ENCODE measurements at regions not wholly inside any gene's neighbourhood (a gene's known extent, or its start where the extent isn't known, plus 50 kb on each side); places are given as distances from the start of the nearest gene placed in this dataset.
"Not testable (repeated sequence)": the region's sequence is repeated elsewhere in the genome, so short reads cannot be mapped to it uniquely, and the experiment has no call there.

DNA sequence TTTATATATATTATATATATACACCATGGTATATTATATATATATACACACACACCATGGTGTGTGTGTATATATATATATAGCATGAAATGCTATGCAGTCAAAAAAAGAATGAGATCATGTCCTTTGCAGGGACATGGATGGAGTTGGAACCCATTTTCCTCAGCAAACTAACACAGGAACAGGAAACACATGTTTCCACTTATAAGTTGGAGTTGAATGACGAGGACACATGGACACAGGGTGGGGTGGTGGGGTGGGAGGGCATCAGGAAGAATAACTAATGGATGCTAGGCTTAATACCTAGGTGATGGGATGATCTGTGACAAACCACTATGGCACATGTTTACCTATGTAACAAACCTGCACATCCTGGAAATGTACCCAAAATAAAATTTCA lies 293.6 kb upstream of the NDST3 start:
- Histone ChIP-seq H3K27me3 (ENCODE audit: insufficient read depth, poor library complexity, severe bottlenecking) (no peaks in the 10 kb centered on the region), H3K27ac (replicated peaks) (no peak overlapping the region), H3K4me3 (replicated peaks; ENCODE audit: insufficient read depth, low read length) (no peak overlapping the region)
- TF ChIP-seq, protein P1, sequence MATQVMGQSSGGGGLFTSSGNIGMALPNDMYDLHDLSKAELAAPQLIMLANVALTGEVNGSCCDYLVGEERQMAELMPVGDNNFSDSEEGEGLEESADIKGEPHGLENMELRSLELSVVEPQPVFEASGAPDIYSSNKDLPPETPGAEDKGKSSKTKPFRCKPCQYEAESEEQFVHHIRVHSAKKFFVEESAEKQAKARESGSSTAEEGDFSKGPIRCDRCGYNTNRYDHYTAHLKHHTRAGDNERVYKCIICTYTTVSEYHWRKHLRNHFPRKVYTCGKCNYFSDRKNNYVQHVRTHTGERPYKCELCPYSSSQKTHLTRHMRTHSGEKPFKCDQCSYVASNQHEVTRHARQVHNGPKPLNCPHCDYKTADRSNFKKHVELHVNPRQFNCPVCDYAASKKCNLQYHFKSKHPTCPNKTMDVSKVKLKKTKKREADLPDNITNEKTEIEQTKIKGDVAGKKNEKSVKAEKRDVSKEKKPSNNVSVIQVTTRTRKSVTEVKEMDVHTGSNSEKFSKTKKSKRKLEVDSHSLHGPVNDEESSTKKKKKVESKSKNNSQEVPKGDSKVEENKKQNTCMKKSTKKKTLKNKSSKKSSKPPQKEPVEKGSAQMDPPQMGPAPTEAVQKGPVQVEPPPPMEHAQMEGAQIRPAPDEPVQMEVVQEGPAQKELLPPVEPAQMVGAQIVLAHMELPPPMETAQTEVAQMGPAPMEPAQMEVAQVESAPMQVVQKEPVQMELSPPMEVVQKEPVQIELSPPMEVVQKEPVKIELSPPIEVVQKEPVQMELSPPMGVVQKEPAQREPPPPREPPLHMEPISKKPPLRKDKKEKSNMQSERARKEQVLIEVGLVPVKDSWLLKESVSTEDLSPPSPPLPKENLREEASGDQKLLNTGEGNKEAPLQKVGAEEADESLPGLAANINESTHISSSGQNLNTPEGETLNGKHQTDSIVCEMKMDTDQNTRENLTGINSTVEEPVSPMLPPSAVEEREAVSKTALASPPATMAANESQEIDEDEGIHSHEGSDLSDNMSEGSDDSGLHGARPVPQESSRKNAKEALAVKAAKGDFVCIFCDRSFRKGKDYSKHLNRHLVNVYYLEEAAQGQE (IDR thresholded peaks at IDR 0.05; ENCODE audit: insufficient replicate concordance, low read depth) = no peak
- TF ChIP-seq GABPA (IDR thresholded peaks at IDR 0.05; ENCODE audit: low read depth) (no peak), POLR2AphosphoS5 (IDR thresholded peaks at IDR 0.05; ENCODE audit: low read depth) (no peak), SPI1 (IDR thresholded peaks at IDR 0.05; ENCODE audit: borderline replicate concordance, low read depth) (no peak)
- TF ChIP-seq, protein P2, sequence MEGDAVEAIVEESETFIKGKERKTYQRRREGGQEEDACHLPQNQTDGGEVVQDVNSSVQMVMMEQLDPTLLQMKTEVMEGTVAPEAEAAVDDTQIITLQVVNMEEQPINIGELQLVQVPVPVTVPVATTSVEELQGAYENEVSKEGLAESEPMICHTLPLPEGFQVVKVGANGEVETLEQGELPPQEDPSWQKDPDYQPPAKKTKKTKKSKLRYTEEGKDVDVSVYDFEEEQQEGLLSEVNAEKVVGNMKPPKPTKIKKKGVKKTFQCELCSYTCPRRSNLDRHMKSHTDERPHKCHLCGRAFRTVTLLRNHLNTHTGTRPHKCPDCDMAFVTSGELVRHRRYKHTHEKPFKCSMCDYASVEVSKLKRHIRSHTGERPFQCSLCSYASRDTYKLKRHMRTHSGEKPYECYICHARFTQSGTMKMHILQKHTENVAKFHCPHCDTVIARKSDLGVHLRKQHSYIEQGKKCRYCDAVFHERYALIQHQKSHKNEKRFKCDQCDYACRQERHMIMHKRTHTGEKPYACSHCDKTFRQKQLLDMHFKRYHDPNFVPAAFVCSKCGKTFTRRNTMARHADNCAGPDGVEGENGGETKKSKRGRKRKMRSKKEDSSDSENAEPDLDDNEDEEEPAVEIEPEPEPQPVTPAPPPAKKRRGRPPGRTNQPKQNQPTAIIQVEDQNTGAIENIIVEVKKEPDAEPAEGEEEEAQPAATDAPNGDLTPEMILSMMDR (IDR thresholded peaks at IDR 0.05; ENCODE audit: insufficient read depth, low read length) = no peak
- DNase-seq (ENCODE audit: low read depth in 1 of 2, low spot score in 1 of 2) = no peak

DNA sequence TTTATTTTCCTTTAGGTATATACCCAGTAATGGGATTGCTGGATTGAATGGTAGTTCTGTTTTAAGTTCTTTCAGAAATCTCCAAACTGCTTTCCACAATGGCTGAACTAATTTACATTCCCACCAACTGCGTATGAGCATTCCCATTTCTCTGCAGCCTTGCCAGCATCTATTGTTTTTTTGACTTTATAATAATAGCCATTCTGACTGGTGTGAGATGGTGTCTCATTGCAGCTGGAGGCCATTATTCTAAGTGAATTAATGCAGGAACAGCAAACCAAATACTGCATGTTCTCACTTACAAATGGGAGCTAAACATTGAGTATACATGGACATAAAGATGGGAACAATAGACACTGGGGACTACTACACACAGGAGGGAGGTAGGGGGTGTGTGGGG lies 288.9 kb upstream of the NDST3 start:
- not testable (repeated sequence) for H3K27ac ChIP-seq (replicated peaks); DNase-seq (ENCODE audit: low read depth in 1 of 2, low spot score in 1 of 2); H3K4me3 ChIP-seq (replicated peaks; ENCODE audit: insufficient read depth, low read length); H3K27me3 ChIP-seq (ENCODE audit: insufficient read depth, poor library complexity, severe bottlenecking)

DNA sequence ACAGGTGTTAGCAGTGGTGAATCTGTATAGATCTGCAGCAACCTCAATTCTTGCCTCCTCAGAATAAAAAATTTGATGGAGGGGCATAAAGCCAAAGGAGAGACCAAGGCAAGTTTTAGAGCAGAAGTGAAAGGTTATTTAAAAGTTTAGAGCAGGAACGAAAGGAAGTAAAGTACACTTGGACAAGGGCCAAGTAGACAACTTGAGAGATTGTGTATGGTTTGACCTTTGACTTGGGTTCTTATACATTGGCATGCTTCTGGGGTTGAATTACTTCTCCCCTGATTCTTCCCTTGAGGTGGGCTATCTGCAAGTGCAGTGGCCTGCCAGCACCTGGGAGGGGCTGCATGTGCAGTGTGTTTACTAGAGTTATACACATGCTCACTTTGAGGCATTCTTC lies 278.8 kb upstream of the NDST3 start:
- DNase-seq (ENCODE audit: low read depth in 1 of 2, low spot score in 1 of 2) = no peak
- Histone ChIP-seq H3K27me3 (ENCODE audit: insufficient read depth, poor library complexity, severe bottlenecking) (no peaks in the 10 kb centered on the region), H3K4me3 (replicated peaks; ENCODE audit: insufficient read depth, low read length) (no peak overlapping the region), H3K27ac (replicated peaks) (no peak overlapping the region)
- TF ChIP-seq POLR2AphosphoS5 (IDR thresholded peaks at IDR 0.05; ENCODE audit: low read depth) (no peak), GABPA (IDR thresholded peaks at IDR 0.05; ENCODE audit: low read depth) (no peak), SPI1 (IDR thresholded peaks at IDR 0.05; ENCODE audit: borderline replicate concordance, low read depth) (no peak)
- TF ChIP-seq, protein P1 (IDR thresholded peaks at IDR 0.05; ENCODE audit: insufficient replicate concordance, low read depth) = no peak
- TF ChIP-seq, protein P2 (IDR thresholded peaks at IDR 0.05; ENCODE audit: insufficient read depth, low read length) = no peak

DNA sequence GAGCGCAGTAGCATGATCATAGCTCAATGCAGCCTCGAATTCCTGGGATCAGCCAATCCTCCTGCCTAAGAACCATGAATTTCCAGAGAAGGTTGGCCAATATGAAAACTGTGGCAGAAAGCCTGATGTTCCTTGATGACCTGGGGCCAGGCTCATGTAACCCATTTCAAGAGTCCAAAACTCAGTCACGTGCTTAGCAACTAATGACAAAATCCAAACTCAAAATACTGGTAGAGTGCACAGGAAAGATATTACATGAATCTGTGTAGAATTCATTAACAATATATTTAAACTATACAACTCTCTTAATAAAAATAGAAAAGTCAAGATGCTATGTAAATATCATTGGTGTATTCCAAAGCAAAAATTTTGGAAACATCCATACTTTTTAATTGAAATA lies 265.7 kb upstream of the NDST3 start:
- Histone ChIP-seq H3K4me3 (replicated peaks; ENCODE audit: insufficient read depth, low read length) (no peak overlapping the region), H3K27ac (replicated peaks) (no peak overlapping the region), H3K27me3 (ENCODE audit: insufficient read depth, poor library complexity, severe bottlenecking) (no peaks in the 10 kb centered on the region)
- DNase-seq (ENCODE audit: low read depth in 1 of 2, low spot score in 1 of 2) = no peak
- no peak for TF ChIP-seq SPI1 (IDR thresholded peaks at IDR 0.05; ENCODE audit: borderline replicate concordance, low read depth)
- no peak for TF ChIP-seq POLR2AphosphoS5 (IDR thresholded peaks at IDR 0.05; ENCODE audit: low read depth)
- TF ChIP-seq GABPA (IDR thresholded peaks at IDR 0.05; ENCODE audit: low read depth) = no peak
- TF ChIP-seq, protein P1 (IDR thresholded peaks at IDR 0.05; ENCODE audit: insufficient replicate concordance, low read depth) = no peak
- TF ChIP-seq, protein P2 (IDR thresholded peaks at IDR 0.05; ENCODE audit: insufficient read depth, low read length) = no peak
